ENCODE measurements at regions not wholly inside any gene's neighbourhood (a gene's known extent, or its start where the extent isn't known, plus 50 kb on each side); places are given as distances from the start of the nearest gene placed in this dataset.

DNA sequence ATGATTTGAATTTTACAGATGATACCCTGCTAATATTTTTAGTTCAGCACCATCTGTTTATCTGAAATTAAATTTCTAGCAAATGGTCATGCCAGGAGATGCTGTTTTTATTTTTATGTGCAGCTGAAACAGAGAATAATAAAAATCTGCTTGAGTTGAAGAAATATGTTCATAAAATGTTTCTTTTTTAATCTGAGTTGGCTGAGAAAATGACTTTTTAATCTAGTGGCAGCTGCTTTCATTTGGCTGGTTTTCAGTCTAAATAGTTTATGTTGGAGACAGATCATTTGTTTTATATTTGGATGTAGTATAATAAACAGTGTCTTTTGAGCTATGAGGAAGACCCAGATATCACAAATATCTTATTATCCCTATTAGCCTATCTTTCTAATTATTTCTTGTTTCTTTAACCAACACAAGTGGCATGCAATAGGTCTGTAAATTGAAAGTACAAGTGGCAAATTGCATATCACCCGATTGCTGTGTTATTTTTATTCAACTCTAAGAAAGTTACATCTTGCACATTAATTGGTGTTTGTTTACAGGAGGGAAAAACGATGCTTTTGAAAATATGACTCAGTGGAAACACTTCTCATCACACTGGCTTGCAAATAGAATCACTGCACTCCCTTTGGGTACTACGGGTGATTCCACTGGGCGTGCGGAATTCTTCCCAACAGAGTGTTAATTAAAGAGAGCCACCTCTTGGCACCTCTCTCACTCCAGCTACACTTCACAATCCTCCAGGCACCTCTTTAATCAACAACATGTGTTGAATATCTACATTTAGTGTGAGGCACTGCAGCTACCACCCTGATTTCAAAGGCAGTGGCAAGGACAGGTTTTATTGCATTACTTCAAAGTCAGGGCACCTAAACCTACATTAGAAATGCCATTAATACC, 51.7 kb upstream of the AP1S2 start:
- Histone ChIP-seq H3K27me3 (ENCODE audit: control insufficient read depth in 3 of 3, insufficient read depth in 3 of 3, low read length in 3 of 3) (no peaks in the 10 kb centered on the region), H3K27ac (ENCODE audit: low read depth in 1 of 3, low read length in 2 of 3) (no peak overlapping the region), H3K36me3 (ENCODE audit: control insufficient read depth in 3 of 3, insufficient read depth in 2 of 3, low read depth in 1 of 3, low read length in 3 of 3) (no peaks in the 10 kb centered on the region), H3K4me3 (ENCODE audit: low read depth in 1 of 3, low read length in 3 of 3) (no peak overlapping the region), H3K9me3 (ENCODE audit: control insufficient read depth in 2 of 2, insufficient read depth in 1 of 2, low read depth in 1 of 2, low read length in 1 of 2) (no peaks in the 10 kb centered on the region), H3K4me1 (ENCODE audit: control insufficient read depth in 3 of 3, insufficient read depth in 2 of 3, low read depth in 1 of 3, low read length in 2 of 3) (no peaks in the 10 kb centered on the region)
- DNase-seq (peak in 1 of 2 donors; percentile 4), FAIRE-seq (peak; percentile 75)
- WGBS, 3 donors: 23 to 54% (median 32%) methylated on average over 5 of the region's 5 CpGs
